ENCODE measurements at regions not wholly inside any gene's neighbourhood (a gene's known extent, or its start where the extent isn't known, plus 50 kb on each side); places are given as distances from the start of the nearest gene placed in this dataset.
"Not testable (repeated sequence)": the region's sequence is repeated elsewhere in the genome, so short reads cannot be mapped to it uniquely, and the experiment has no call there.

DNA sequence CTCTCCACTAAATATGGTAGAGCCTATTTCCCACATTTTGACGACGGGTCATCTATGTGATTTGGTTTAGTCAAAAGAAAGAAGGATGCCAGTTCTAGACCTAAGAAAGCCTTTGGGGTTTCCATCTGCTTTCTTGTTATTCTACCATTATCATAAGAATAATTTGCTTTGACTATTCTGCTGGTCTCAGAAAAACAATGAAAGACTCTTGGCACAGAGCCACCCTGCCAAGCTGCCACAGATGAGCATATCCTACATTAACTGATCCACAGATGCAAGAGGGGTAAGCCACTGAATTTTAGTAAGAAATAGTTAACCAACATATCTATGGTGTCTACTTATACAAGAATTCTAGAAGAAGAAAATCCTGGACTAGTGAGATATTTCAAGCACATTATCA, 158.6 kb upstream of the MAGI2 start:
- Histone ChIP-seq H3K4me3 (ENCODE audit: low read depth, low read length) (no peak overlapping the region), H3K9me3 (ENCODE audit: control insufficient read depth in 2 of 2, low read length in 2 of 2) (peaks cover 0 to 7% of the 10 kb centered on the region in 2 experiments), H3K27me3 (ENCODE audit: control insufficient read depth, insufficient read depth, low read length) (no peaks in the 10 kb centered on the region), H3K36me3 (ENCODE audit: control insufficient read depth, insufficient read depth, low read length) (no peaks in the 10 kb centered on the region), H3K4me1 (ENCODE audit: control insufficient read depth, insufficient read depth, low read length, poor library complexity, severe bottlenecking) (no peaks in the 10 kb centered on the region), H3K27ac (ENCODE audit: insufficient read depth, low read length, poor library complexity, severe bottlenecking) (no peak overlapping the region)
- Mint-ChIP-seq H3K27ac (no peak overlapping the region), H3K4me1 (no peaks in the 10 kb centered on the region), H3K36me3 (no peaks in the 10 kb centered on the region), H3K27me3 (no peaks in the 10 kb centered on the region), H3K4me3 (no peak overlapping the region), H3K9me3 (peaks cover 0 to 5% (median 3%) of the 10 kb centered on the region in 7 donors)
- no peak for ATAC-seq (ENCODE audit: low read depth in 2 of 2)
- DNase-seq: no peak

GRCh38 chr7:79610748-79611304, 157.4 kb upstream of the MAGI2 start:
- Histone ChIP-seq H3K27ac (ENCODE audit: insufficient read depth, low read length, poor library complexity, severe bottlenecking) (no peak overlapping the region), H3K27me3 (ENCODE audit: control insufficient read depth, insufficient read depth, low read length) (no peaks in the 10 kb centered on the region), H3K4me3 (ENCODE audit: low read depth, low read length) (no peak overlapping the region), H3K36me3 (ENCODE audit: control insufficient read depth, insufficient read depth, low read length) (no peaks in the 10 kb centered on the region), H3K9me3 (ENCODE audit: control insufficient read depth in 2 of 2, low read length in 2 of 2) (peaks cover 0 to 6% of the 10 kb centered on the region in 2 experiments), H3K4me1 (ENCODE audit: control insufficient read depth, insufficient read depth, low read length, poor library complexity, severe bottlenecking) (no peaks in the 10 kb centered on the region)
- no peaks in the 10 kb centered on the region for H3K27me3 Mint-ChIP-seq
- H3K27ac Mint-ChIP-seq: no peak overlapping the region
- no peaks in the 10 kb centered on the region for H3K4me1 Mint-ChIP-seq
- H3K36me3 Mint-ChIP-seq: no peaks in the 10 kb centered on the region
- H3K4me3 Mint-ChIP-seq: no peak overlapping the region
- ATAC-seq (ENCODE audit: low read depth in 2 of 2): no peak
- peaks cover 0 to 7% (median 5%) of the 10 kb centered on the region in 7 donors for H3K9me3 Mint-ChIP-seq
- DNase-seq: no peak

DNA sequence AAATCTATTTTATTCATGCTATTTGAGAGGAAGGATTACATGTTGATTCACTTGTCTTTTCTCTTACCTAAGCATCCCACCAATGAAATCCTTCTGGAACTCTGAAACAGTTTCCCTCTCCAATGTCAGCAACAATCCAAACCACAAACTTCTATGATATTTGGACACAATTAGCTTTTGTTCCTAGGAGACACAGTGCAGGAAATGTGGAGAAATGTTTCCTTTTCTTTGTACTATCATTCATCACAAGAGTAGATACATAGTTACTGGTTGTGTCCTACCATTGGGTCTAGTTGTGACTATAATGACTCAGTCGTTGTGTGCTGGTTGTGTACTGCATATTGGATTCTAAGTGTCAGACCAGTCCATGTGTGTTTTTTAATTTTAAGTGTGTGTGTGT, 156.8 kb upstream of the MAGI2 start:
- H3K9me3 Mint-ChIP-seq: peaks cover 0 to 7% (median 5%) of the 10 kb centered on the region in 7 donors
- DNase-seq (no peak), ATAC-seq (ENCODE audit: low read depth in 2 of 2) (no peak)
- no peaks in the 10 kb centered on the region for H3K4me1 Mint-ChIP-seq
- no peak overlapping the region for H3K27ac Mint-ChIP-seq
- Histone ChIP-seq H3K4me1 (ENCODE audit: control insufficient read depth, insufficient read depth, low read length, poor library complexity, severe bottlenecking) (no peaks in the 10 kb centered on the region), H3K27ac (ENCODE audit: insufficient read depth, low read length, poor library complexity, severe bottlenecking) (no peak overlapping the region), H3K27me3 (ENCODE audit: control insufficient read depth, insufficient read depth, low read length) (no peaks in the 10 kb centered on the region), H3K36me3 (ENCODE audit: control insufficient read depth, insufficient read depth, low read length) (no peaks in the 10 kb centered on the region), H3K9me3 (ENCODE audit: control insufficient read depth in 2 of 2, low read length in 2 of 2) (peaks cover 0 to 1% of the 10 kb centered on the region in 2 experiments), H3K4me3 (ENCODE audit: low read depth, low read length) (no peak overlapping the region)
- H3K36me3 Mint-ChIP-seq: no peaks in the 10 kb centered on the region
- no peak overlapping the region for H3K4me3 Mint-ChIP-seq
- no peaks in the 10 kb centered on the region for H3K27me3 Mint-ChIP-seq

- DNase-seq: no peak
- ATAC-seq (ENCODE audit: low read depth in 2 of 2): no peak
- Mint-ChIP-seq H3K9me3 (peaks cover 0 to 7% (median 2%) of the 10 kb centered on the region in 7 donors), H3K4me1 (no peaks in the 10 kb centered on the region), H3K27ac (no peak overlapping the region), H3K4me3 (no peak overlapping the region), H3K27me3 (no peaks in the 10 kb centered on the region), H3K36me3 (no peaks in the 10 kb centered on the region)
- no peak overlapping the region for H3K27ac ChIP-seq (ENCODE audit: insufficient read depth, low read length, poor library complexity, severe bottlenecking)
- H3K9me3 ChIP-seq (ENCODE audit: control insufficient read depth in 2 of 2, low read length in 2 of 2): no peaks in the 10 kb centered on the region
- no peaks in the 10 kb centered on the region for H3K27me3 ChIP-seq (ENCODE audit: control insufficient read depth, insufficient read depth, low read length)
- H3K4me1 ChIP-seq (ENCODE audit: control insufficient read depth, insufficient read depth, low read length, poor library complexity, severe bottlenecking): no peaks in the 10 kb centered on the region
- H3K36me3 ChIP-seq (ENCODE audit: control insufficient read depth, insufficient read depth, low read length): no peaks in the 10 kb centered on the region
- H3K4me3 ChIP-seq (ENCODE audit: low read depth, low read length): no peak overlapping the region
These were observed 154.5 kb upstream of the MAGI2 start for GRCh38 chr7:79608005-79608404.

DNA sequence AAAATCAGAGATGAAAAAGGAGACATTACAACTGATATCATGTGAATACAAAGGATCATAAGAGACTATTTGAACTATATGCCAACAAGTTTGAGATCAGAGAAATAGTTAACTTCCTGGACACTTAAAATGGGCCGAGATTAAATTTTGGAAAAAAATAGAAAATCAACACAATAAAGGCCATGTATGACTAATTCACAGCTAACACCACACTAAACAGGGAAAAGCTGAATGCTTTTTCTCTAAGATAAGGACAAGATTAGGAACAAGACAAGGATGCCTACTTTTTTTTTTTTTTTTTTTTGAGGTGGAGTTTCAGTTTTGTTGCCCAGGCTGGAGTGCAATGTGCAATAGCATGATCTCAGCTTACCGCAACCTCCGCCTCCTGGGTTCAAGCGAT, 151.4 kb upstream of the MAGI2 start:
- Mint-ChIP-seq H3K27me3 (no peaks in the 10 kb centered on the region), H3K9me3 (peaks cover 0 to 9% (median 2%) of the 10 kb centered on the region in 7 donors), H3K36me3 (no peaks in the 10 kb centered on the region), H3K4me3 (no peak overlapping the region), H3K27ac (no peak overlapping the region), H3K4me1 (no peaks in the 10 kb centered on the region)
- H3K36me3 ChIP-seq (ENCODE audit: control insufficient read depth, insufficient read depth, low read length): no peaks in the 10 kb centered on the region
- H3K27ac ChIP-seq (ENCODE audit: insufficient read depth, low read length, poor library complexity, severe bottlenecking): no peak overlapping the region
- ATAC-seq (ENCODE audit: low read depth in 2 of 2) (no peak), DNase-seq (no peak)
- no peaks in the 10 kb centered on the region for H3K27me3 ChIP-seq (ENCODE audit: control insufficient read depth, insufficient read depth, low read length)
- no peaks in the 10 kb centered on the region for H3K4me1 ChIP-seq (ENCODE audit: control insufficient read depth, insufficient read depth, low read length, poor library complexity, severe bottlenecking)
- no peaks in the 10 kb centered on the region for H3K9me3 ChIP-seq (ENCODE audit: control insufficient read depth in 2 of 2, low read length in 2 of 2)
- H3K4me3 ChIP-seq (ENCODE audit: low read depth, low read length): no peak overlapping the region

- no peak for DNase-seq
- H3K9me3 ChIP-seq (ENCODE audit: control insufficient read depth in 2 of 2, low read length in 2 of 2): no peaks in the 10 kb centered on the region
- Mint-ChIP-seq H3K4me1 (no peaks in the 10 kb centered on the region), H3K36me3 (no peaks in the 10 kb centered on the region), H3K27ac (no peak overlapping the region), H3K4me3 (no peak overlapping the region), H3K27me3 (no peaks in the 10 kb centered on the region), H3K9me3 (peaks cover 0 to 7% (median 0%) of the 10 kb centered on the region in 7 donors)
- no peak overlapping the region for H3K27ac ChIP-seq (ENCODE audit: insufficient read depth, low read length, poor library complexity, severe bottlenecking)
- no peak overlapping the region for H3K4me3 ChIP-seq (ENCODE audit: low read depth, low read length)
- no peak for ATAC-seq (ENCODE audit: low read depth in 2 of 2)
- no peaks in the 10 kb centered on the region for H3K36me3 ChIP-seq (ENCODE audit: control insufficient read depth, insufficient read depth, low read length)
- no peaks in the 10 kb centered on the region for H3K27me3 ChIP-seq (ENCODE audit: control insufficient read depth, insufficient read depth, low read length)
- no peaks in the 10 kb centered on the region for H3K4me1 ChIP-seq (ENCODE audit: control insufficient read depth, insufficient read depth, low read length, poor library complexity, severe bottlenecking)
These were observed 144.9 kb upstream of the MAGI2 start for GRCh38 chr7:79598351-79598750.

GRCh38 chr7:79594671-79595070, 141.2 kb upstream of the MAGI2 start:
- DNase-seq; H3K4me3 ChIP-seq (ENCODE audit: low read depth, low read length); H3K27me3 ChIP-seq (ENCODE audit: control insufficient read depth, insufficient read depth, low read length); H3K4me3 Mint-ChIP-seq; H3K36me3 Mint-ChIP-seq; ATAC-seq (ENCODE audit: low read depth in 2 of 2); H3K9me3 ChIP-seq (ENCODE audit: control insufficient read depth in 2 of 2, low read length in 2 of 2); H3K27ac ChIP-seq (ENCODE audit: insufficient read depth, low read length, poor library complexity, severe bottlenecking); H3K4me1 Mint-ChIP-seq; H3K27me3 Mint-ChIP-seq; H3K27ac Mint-ChIP-seq; H3K9me3 Mint-ChIP-seq; H3K36me3 ChIP-seq (ENCODE audit: control insufficient read depth, insufficient read depth, low read length); H3K4me1 ChIP-seq (ENCODE audit: control insufficient read depth, insufficient read depth, low read length, poor library complexity, severe bottlenecking): not testable (repeated sequence)

DNA sequence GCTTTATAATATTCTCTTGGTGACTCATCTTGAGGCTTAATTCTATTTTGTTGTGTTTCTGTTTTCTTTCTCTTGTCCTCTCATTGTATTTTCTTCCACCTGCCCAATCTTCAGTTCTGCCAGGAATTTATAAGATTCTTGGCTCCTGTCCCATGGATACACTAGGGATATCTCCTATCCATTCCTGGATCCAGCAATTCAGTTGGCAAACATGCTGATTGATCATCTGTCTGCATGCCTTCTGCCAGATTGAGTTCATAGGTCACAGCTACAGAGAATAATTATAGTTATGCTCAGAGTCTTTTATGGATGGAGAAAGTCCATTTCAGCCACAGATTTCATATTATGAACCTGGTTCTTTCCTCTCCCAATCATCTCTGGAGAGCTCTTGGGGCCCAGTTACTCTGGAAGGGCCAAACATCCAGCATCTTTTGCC, 140.4 kb upstream of the MAGI2 start:
- Mint-ChIP-seq H3K4me3 (no peak overlapping the region), H3K27me3 (no peaks in the 10 kb centered on the region), H3K27ac (no peak overlapping the region), H3K9me3 (peaks cover 0 to 10% (median 0%) of the 10 kb centered on the region in 7 donors), H3K4me1 (no peaks in the 10 kb centered on the region), H3K36me3 (no peaks in the 10 kb centered on the region)
- Histone ChIP-seq H3K4me1 (ENCODE audit: control insufficient read depth, insufficient read depth, low read length, poor library complexity, severe bottlenecking) (no peaks in the 10 kb centered on the region), H3K27me3 (ENCODE audit: control insufficient read depth, insufficient read depth, low read length) (no peaks in the 10 kb centered on the region), H3K36me3 (ENCODE audit: control insufficient read depth, insufficient read depth, low read length) (no peaks in the 10 kb centered on the region), H3K4me3 (ENCODE audit: low read depth, low read length) (no peak overlapping the region), H3K9me3 (ENCODE audit: control insufficient read depth in 2 of 2, low read length in 2 of 2) (no peaks in the 10 kb centered on the region), H3K27ac (ENCODE audit: insufficient read depth, low read length, poor library complexity, severe bottlenecking) (no peak overlapping the region)
- no peak for ATAC-seq (ENCODE audit: low read depth in 2 of 2)
- no peak for DNase-seq
